GM12878 (cell line): ENCODE measurements at regions not wholly inside any gene's neighbourhood (a gene's known extent, or its start where the extent isn't known, plus 50 kb on each side); places are given as distances from the start of the nearest gene placed in this dataset.

Experiments
- ATAC-seq: fragments of 200-7000 bp; cut with Tn5 transposase; 3 replicates; pipeline ENCODE4 v1.9.1; 2020; ENCODE audit warnings: mild to moderate bottlenecking, moderate library complexity
- BruUV-seq: library from RNA; stranded (reverse); fragments of 400-500 nt; replicated peaks from 2 replicates; lab custom pipeline; 2021; lab: Mats Ljungman, UMichigan
- CTCF ChIA-PET: fragments of 300-600 bp; sonication (Branson Sonifier 250); formaldehyde crosslinking; extraction: SDS; loops from one replicate; lab custom pipeline; 2021; ENCODE audit warnings: inconsistent platforms; lab: Yijun Ruan, JAX
- POLR2A ChIA-PET: fragments of 350-600 bp; formaldehyde crosslinking; extraction: SDS; loops from one replicate; lab custom pipeline; 2021; ENCODE audit warnings: inconsistent platforms; lab: Charles Lee
- RAD21 ChIA-PET: fragments of 300-600 bp; sonication (Branson Sonifier 250); formaldehyde crosslinking; loops from one replicate; lab custom pipeline; 2023; ENCODE audit warnings: antibody characterized with exemption; ENCODE audit not compliant: unreplicated experiment; lab: Charles Lee
- SMC1A ChIA-PET: fragments of 300-600 bp; sonication (Branson Sonifier 250); formaldehyde crosslinking; loops from one replicate; lab custom pipeline; 2023; ENCODE audit not compliant: unreplicated experiment, uncharacterized antibody; lab: Charles Lee
- DNase-seq: peaks from one replicate; pipeline ENCODE4 v3.0.0-alpha.2; 2011; ENCODE audit warnings: low read depth, low spot score
- FAIRE-seq: peaks from 3 replicates; lab custom pipeline; 2011; peaks lifted over from hg19 to GRCh38; lab: Jason Lieb, UNC
- H2AFZ ChIP-seq: 2 replicates; pipeline ENCODE4 v1.6.0; 2011; ENCODE audit warnings: low read depth, low read length, control low read depth; ENCODE audit not compliant: control insufficient read depth
- H3K27ac ChIP-seq: 2 replicates; pipeline ENCODE4 v1.5.1; 2011; ENCODE audit warnings: control low read depth; ENCODE audit not compliant: control insufficient read depth, insufficient read depth
- H3K27me3 ChIP-seq, 2 experiments: replicated peaks in 1 of 2; 2 replicates each; pipeline versions ENCODE4 v1.6.0 to v1.6.1; 2011; ENCODE audit warnings: low read length in 1 of 2; ENCODE audit not compliant: control insufficient read depth in 2 of 2, insufficient read depth in 2 of 2
- H3K36me3 ChIP-seq, 2 experiments: 2 replicates each; pipeline ENCODE4 v1.5.1; 2011; ENCODE audit warnings: low read length in 1 of 2; ENCODE audit not compliant: control insufficient read depth in 2 of 2, insufficient read depth in 2 of 2
- H3K4me1 ChIP-seq: 2 replicates; pipeline ENCODE4 v1.6.1; 2011; ENCODE audit warnings: mild to moderate bottlenecking, low read length, moderate library complexity, mixed read lengths; ENCODE audit not compliant: control insufficient read depth, insufficient read depth
- H3K4me2 ChIP-seq: 2 replicates; pipeline ENCODE4 v1.6.0; 2011; ENCODE audit warnings: control low read depth; ENCODE audit not compliant: control insufficient read depth, insufficient read depth
- H3K4me3 ChIP-seq: fragments of 200-600 bp; sonication (generic); 2 replicates; pipeline ENCODE4 v1.5.1; 2016
- H3K79me2 ChIP-seq: 2 replicates; pipeline ENCODE4 v1.6.0; 2011; ENCODE audit warnings: low read length; ENCODE audit not compliant: control insufficient read depth, insufficient read depth
- H3K9ac ChIP-seq: 2 replicates; pipeline ENCODE4 v1.8.0; 2011; ENCODE audit warnings: low read length, control low read depth, mixed read lengths; ENCODE audit not compliant: control insufficient read depth, insufficient read depth
- H3K9me3 ChIP-seq: replicated peaks from 3 replicates; pipeline ENCODE4 v1.5.1; 2011; ENCODE audit warnings: mild to moderate bottlenecking, low read length; ENCODE audit not compliant: control insufficient read depth, insufficient read depth
- H4K20me1 ChIP-seq: 2 replicates; pipeline ENCODE4 v1.6.0; 2011; ENCODE audit not compliant: control insufficient read depth, insufficient read depth
- CEBPB ChIP-seq, 2 experiments: fragments of 150-350 bp in 1 of 2; IDR thresholded peaks; 2 replicates each; pipeline ENCODE4 v1.6.1; 2012 to 2014; ENCODE audit warnings: low read depth in 2 of 2, low read length in 2 of 2, borderline replicate concordance in 1 of 2, inconsistent platforms in 1 of 2
- CREB1 ChIP-seq: IDR thresholded peaks from 2 replicates; pipeline ENCODE4 v1.6.1; 2012; ENCODE audit warnings: low read depth, mild to moderate bottlenecking, inconsistent platforms
- KAT2A ChIP-seq: conservative IDR thresholded peaks from 2 replicates; pipeline ENCODE4 v1.6.1; 2011; ENCODE audit warnings: low read depth, low read length; ENCODE audit not compliant: control insufficient read depth
- PML ChIP-seq: IDR thresholded peaks from 2 replicates; pipeline ENCODE4 v1.6.1; 2012; ENCODE audit warnings: low read length, inconsistent platforms
- SPI1 ChIP-seq: IDR thresholded peaks from 2 replicates; pipeline ENCODE4 v1.6.1; 2011; ENCODE audit warnings: low read depth, mild to moderate bottlenecking, low read length, moderate library complexity, borderline replicate concordance; ENCODE audit not compliant: insufficient read depth
- SREBF2 ChIP-seq: IDR thresholded peaks from 2 replicates; pipeline ENCODE4 v1.6.1; 2012; ENCODE audit warnings: mild to moderate bottlenecking, low read length
- STAT3 ChIP-seq: IDR thresholded peaks from 2 replicates; pipeline ENCODE4 v1.6.1; 2011; ENCODE audit warnings: low read depth, low read length, improper control_type of control experiment
- TCF12 ChIP-seq: IDR thresholded peaks from 2 replicates; pipeline ENCODE4 v1.6.1; 2011; ENCODE audit warnings: low read depth, mild to moderate bottlenecking, low read length
- WGBS: methylation state at CpG from one replicate; pipeline ENCODE4 v1.1.6; 2016; ENCODE audit warnings: low lambda C conversion rate; ENCODE audit not compliant: insufficient replicate concordance, insufficient coverage; ENCODE audit errors: missing lambda C conversion rate; 5-methylcytosine and 5-hydroxymethylcytosine counted together
- in situ Hi-C: fragments of 300-500 bp; cut with MboI; formaldehyde crosslinking; loops from 9 replicates; pipeline ENCODE4 v1.14.3; 2018; ENCODE audit warnings: mixed read lengths
- intact Hi-C: fragments of 100-400 bp; cut with micrococcal nuclease; formaldehyde crosslinking; loops from one replicate; pipeline ENCODE4 v1.14.2; 2022; ENCODE audit not compliant: unreplicated experiment
- TF ChIP-seq, protein P1 (sequence below): IDR thresholded peaks from 2 replicates; pipeline ENCODE4 v1.6.1; 2011; ENCODE audit warnings: mild to moderate bottlenecking, low read depth, low read length, moderate library complexity; ENCODE audit not compliant: insufficient replicate concordance
- TF ChIP-seq, protein P2 (sequence below): IDR thresholded peaks from 2 replicates; pipeline ENCODE4 v1.6.1; 2012; ENCODE audit warnings: mild to moderate bottlenecking, low read depth, low read length
- TF ChIP-seq, protein P3 (sequence below): fragments of 450-650 bp; formaldehyde crosslinking; IDR thresholded peaks from 2 replicates; pipeline ENCODE4 v1.4.0; 2022; ENCODE audit warnings: mild to moderate bottlenecking, moderate library complexity

DNA sequence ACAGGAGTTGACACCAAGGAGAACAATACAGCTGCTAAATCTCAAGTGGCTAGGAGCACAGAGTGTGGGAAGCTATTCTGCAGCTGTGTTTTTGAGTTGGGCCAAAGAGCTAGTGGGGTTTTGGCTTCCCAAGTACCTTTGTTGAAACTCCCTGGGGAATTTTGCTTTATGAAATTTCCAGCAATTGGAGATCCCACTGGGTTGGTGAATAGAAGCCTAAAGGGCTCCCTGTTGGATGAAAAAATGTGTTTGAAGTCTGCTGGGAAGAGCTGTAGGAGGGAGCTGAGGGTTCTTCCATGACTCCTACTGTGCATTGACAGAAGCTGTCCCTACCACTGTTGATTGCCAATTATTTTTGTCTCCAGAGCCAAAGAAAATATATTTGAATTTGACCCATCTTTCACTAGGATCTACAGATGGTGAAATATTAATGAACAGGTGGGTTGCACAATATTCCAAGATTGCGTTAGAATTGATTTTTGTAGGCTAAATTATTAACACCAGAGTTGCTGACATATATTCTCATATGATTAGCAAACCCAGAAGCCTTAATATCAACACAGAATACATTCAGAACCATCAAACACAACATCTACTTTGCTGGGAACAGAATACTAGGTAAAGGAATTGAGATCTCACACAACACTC is 95.4 kb upstream of the CYP1B1 start:
- no peak overlapping the region for H3K9ac ChIP-seq
- RAD21 ChIA-PET: no interaction called here
- H3K79me2 ChIP-seq: no peaks in the 10 kb centered on the region
- no peak overlapping the region for H3K4me3 ChIP-seq
- peaks cover 8% of the 10 kb centered on the region; the same call in 2 of the 3 replicates for H3K9me3 ChIP-seq
- no peaks in the 10 kb centered on the region for H4K20me1 ChIP-seq
- ATAC-seq (no peak), DNase-seq (no peak), FAIRE-seq (no peak)
- no TSS peak for BruUV-seq
- H3K36me3 ChIP-seq: no peaks in the 10 kb centered on the region
- H3K4me1 ChIP-seq: peaks cover 17% of the 10 kb centered on the region; the same call in 1 of the 2 replicates
- no peak overlapping the region for H3K4me2 ChIP-seq
- in situ Hi-C loops: no loop called here
- H2AFZ ChIP-seq: no peak overlapping the region
- CTCF ChIA-PET: interaction anchor here (1.2 to 2.3 kb wide), 3 partner anchors 9 to 337 kb away, joined by 3 to 5 read pairs (median 3); no protein-coding TSS in a partner anchor
- SMC1A ChIA-PET: interaction anchor here (1.0 to 1.9 kb wide), 3 partner anchors 9 to 15 kb away, joined by 3 to 7 read pairs (median 4); no protein-coding TSS in a partner anchor
- TF ChIP-seq, protein P1, sequence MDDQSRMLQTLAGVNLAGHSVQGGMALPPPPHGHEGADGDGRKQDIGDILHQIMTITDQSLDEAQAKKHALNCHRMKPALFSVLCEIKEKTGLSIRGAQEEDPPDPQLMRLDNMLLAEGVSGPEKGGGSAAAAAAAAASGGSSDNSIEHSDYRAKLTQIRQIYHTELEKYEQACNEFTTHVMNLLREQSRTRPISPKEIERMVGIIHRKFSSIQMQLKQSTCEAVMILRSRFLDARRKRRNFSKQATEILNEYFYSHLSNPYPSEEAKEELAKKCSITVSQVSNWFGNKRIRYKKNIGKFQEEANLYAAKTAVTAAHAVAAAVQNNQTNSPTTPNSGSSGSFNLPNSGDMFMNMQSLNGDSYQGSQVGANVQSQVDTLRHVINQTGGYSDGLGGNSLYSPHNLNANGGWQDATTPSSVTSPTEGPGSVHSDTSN: no peak
- TF ChIP-seq, protein P2, sequence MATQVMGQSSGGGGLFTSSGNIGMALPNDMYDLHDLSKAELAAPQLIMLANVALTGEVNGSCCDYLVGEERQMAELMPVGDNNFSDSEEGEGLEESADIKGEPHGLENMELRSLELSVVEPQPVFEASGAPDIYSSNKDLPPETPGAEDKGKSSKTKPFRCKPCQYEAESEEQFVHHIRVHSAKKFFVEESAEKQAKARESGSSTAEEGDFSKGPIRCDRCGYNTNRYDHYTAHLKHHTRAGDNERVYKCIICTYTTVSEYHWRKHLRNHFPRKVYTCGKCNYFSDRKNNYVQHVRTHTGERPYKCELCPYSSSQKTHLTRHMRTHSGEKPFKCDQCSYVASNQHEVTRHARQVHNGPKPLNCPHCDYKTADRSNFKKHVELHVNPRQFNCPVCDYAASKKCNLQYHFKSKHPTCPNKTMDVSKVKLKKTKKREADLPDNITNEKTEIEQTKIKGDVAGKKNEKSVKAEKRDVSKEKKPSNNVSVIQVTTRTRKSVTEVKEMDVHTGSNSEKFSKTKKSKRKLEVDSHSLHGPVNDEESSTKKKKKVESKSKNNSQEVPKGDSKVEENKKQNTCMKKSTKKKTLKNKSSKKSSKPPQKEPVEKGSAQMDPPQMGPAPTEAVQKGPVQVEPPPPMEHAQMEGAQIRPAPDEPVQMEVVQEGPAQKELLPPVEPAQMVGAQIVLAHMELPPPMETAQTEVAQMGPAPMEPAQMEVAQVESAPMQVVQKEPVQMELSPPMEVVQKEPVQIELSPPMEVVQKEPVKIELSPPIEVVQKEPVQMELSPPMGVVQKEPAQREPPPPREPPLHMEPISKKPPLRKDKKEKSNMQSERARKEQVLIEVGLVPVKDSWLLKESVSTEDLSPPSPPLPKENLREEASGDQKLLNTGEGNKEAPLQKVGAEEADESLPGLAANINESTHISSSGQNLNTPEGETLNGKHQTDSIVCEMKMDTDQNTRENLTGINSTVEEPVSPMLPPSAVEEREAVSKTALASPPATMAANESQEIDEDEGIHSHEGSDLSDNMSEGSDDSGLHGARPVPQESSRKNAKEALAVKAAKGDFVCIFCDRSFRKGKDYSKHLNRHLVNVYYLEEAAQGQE: no peak
- TF ChIP-seq, protein P3, sequence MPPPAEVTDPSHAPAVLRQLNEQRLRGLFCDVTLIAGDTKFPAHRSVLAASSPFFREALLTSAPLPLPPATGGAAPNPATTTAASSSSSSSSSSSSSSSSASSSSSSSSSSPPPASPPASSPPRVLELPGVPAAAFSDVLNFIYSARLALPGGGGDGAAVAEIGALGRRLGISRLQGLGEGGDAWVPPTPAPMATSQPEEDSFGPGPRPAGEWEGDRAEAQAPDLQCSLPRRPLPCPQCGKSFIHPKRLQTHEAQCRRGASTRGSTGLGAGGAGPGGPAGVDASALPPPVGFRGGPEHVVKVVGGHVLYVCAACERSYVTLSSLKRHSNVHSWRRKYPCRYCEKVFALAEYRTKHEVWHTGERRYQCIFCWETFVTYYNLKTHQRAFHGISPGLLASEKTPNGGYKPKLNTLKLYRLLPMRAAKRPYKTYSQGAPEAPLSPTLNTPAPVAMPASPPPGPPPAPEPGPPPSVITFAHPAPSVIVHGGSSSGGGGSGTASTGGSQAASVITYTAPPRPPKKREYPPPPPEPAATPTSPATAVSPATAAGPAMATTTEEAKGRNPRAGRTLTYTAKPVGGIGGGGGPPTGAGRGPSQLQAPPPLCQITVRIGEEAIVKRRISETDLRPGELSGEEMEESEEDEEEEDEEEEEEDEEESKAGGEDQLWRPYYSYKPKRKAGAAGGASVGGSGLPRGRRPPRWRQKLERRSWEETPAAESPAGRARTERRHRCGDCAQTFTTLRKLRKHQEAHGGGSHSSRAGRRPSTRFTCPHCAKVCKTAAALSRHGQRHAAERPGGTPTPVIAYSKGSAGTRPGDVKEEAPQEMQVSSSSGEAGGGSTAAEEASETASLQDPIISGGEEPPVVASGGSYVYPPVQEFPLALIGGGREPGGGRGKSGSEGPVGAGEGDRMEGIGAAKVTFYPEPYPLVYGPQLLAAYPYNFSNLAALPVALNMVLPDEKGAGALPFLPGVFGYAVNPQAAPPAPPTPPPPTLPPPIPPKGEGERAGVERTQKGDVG (CRISPR knock-in tag): no peak
- TF ChIP-seq SPI1: no peak
- TF ChIP-seq CEBPB (IDR thresholded peaks at IDR 0.05; ENCODE audit: borderline replicate concordance in 1 of 2, low read depth in 2 of 2, low read length in 2 of 2): no peak
- no peak for TF ChIP-seq PML
- TF ChIP-seq SREBF2: no peak
- TF ChIP-seq CREB1: no peak
- no peak for TF ChIP-seq TCF12
- no peak for TF ChIP-seq KAT2A
- TF ChIP-seq STAT3: no peak
- no peaks in the 10 kb centered on the region for H3K27me3 ChIP-seq
- intact Hi-C loops: no loop called here
- no peak overlapping the region for H3K27ac ChIP-seq
- POLR2A ChIA-PET: no interaction called here
- 44% methylated on average over 1 of the region's 1 CpG for WGBS
